Pulmonary artery endothelial cell (primary cell): ENCODE measurements at regions not wholly inside any gene's neighbourhood (a gene's known extent, or its start where the extent isn't known, plus 50 kb on each side); places are given as distances from the start of the nearest gene placed in this dataset.
"Not testable (repeated sequence)": the region's sequence is repeated elsewhere in the genome, so short reads cannot be mapped to it uniquely, and the experiment has no call there.

Experiments
- DNase-seq: peaks from one replicate; pipeline ENCODE4 v3.0.0-alpha.2; 2011; ENCODE audit warnings: low read depth, low spot score

GRCh38 chr14:28820677-28821076 is 54.1 kb downstream of the FOXG1 start:
- DNase-seq = no peak

GRCh38 chr14:28821993-28822392 is 55.4 kb downstream of the FOXG1 start:
- DNase-seq = no peak

GRCh38 chr14:28823245-28823644 is 56.7 kb downstream of the FOXG1 start:
- no peak for DNase-seq

- no peak for DNase-seq
These were observed 63.5 kb downstream of the FOXG1 start for GRCh38 chr14:28830115-28830534.

- no peak for DNase-seq
These were observed 64.5 kb downstream of the FOXG1 start for GRCh38 chr14:28831126-28831525.

GRCh38 chr14:28842569-28842968 is 76.0 kb downstream of the FOXG1 start:
- not testable (repeated sequence) for DNase-seq

GRCh38 chr14:28867571-28867970 is 101.0 kb downstream of the FOXG1 start:
- DNase-seq = no peak

GRCh38 chr14:28870033-28870564 is 103.5 kb downstream of the FOXG1 start:
- no peak for DNase-seq

- DNase-seq = no peak
These were observed 109.5 kb downstream of the FOXG1 start for GRCh38 chr14:28875934-28876571.

- no peak for DNase-seq
These were observed 110.0 kb downstream of the FOXG1 start for GRCh38 chr14:28876572-28876945.

GRCh38 chr14:28877923-28878322 is 111.3 kb downstream of the FOXG1 start:
- no peak for DNase-seq

GRCh38 chr14:28879573-28879996 is 113.0 kb downstream of the FOXG1 start:
- no peak for DNase-seq

- no peak for DNase-seq
These were observed 120.4 kb downstream of the FOXG1 start for GRCh38 chr14:28886940-28887339.

GRCh38 chr14:28895389-28895788 is 128.8 kb downstream of the FOXG1 start:
- no peak for DNase-seq

- DNase-seq = no peak
These were observed 129.8 kb downstream of the FOXG1 start for GRCh38 chr14:28896337-28896736.

- DNase-seq = no peak
These were observed 135.0 kb downstream of the FOXG1 start for GRCh38 chr14:28901631-28902030.

- DNase-seq = no peak
These were observed 136.3 kb downstream of the FOXG1 start for GRCh38 chr14:28902930-28903329.

GRCh38 chr14:28911521-28911920 is 144.9 kb downstream of the FOXG1 start:
- DNase-seq = no peak

GRCh38 chr14:28913056-28913455 is 146.5 kb downstream of the FOXG1 start:
- no peak for DNase-seq

- no peak for DNase-seq
These were observed 159.5 kb downstream of the FOXG1 start for GRCh38 chr14:28926122-28926521.

- peak; percentile 4 for DNase-seq
These were observed 165.4 kb downstream of the FOXG1 start for GRCh38 chr14:28931999-28932398.

- no peak for DNase-seq
These were observed 170.0 kb downstream of the FOXG1 start for GRCh38 chr14:28936601-28937000.

- no peak for DNase-seq
These were observed 175.2 kb downstream of the FOXG1 start for GRCh38 chr14:28941758-28942157.

GRCh38 chr14:28944605-28945004 is 178.0 kb downstream of the FOXG1 start:
- no peak for DNase-seq
